ENCODE measurements at regions not wholly inside any gene's neighbourhood (a gene's known extent, or its start where the extent isn't known, plus 50 kb on each side); places are given as distances from the start of the nearest gene placed in this dataset.

- H3K9ac ChIP-seq, result no peak overlapping the region
- no peak overlapping the region for H3K4me3 ChIP-seq
- H3K27ac ChIP-seq, result no peak overlapping the region
- TF ChIP-seq Cebpa-rat (IDR thresholded peaks at IDR 0.05), result no peak
- H3K4me2 ChIP-seq, result no peak overlapping the region
- no peaks in the 10 kb centered on the region for H3K9me3 ChIP-seq (replicated peaks in 1 of 11)
- no peaks in the 10 kb centered on the region for H3K4me1 ChIP-seq
- no peaks in the 10 kb centered on the region for H3K36me3 ChIP-seq
- H4K20me1 ChIP-seq, result no peaks in the 10 kb centered on the region
- H3K27me3 ChIP-seq, result no peaks in the 10 kb centered on the region
These were observed 373.7 kb downstream of the ENC1 start for GRCh38 chr5:74266836-74267235.

GRCh38 chr5:74266132-74266531 lies 374.4 kb downstream of the ENC1 start:
- no peak for TF ChIP-seq Cebpa-rat (IDR thresholded peaks at IDR 0.05)

GRCh38 chr5:74262544-74263207 lies 377.9 kb downstream of the ENC1 start:
- Histone ChIP-seq H3K4me2 (no peak overlapping the region), H3K9ac (no peak overlapping the region), H3K36me3 (no peaks in the 10 kb centered on the region), H4K20me1 (no peaks in the 10 kb centered on the region), H3K9me3 (replicated peaks in 1 of 11) (no peaks in the 10 kb centered on the region), H3K27me3 (no peaks in the 10 kb centered on the region), H3K4me1 (peaks cover 0 to 10% (median 0%) of the 10 kb centered on the region in 10 experiments; a peak in 4 of 20 replicates), H3K4me3 (no peak overlapping the region), H3K27ac (no peak overlapping the region)
- no peak for TF ChIP-seq Cebpa-rat (IDR thresholded peaks at IDR 0.05)

More at GRCh38 chr5:74266132-74266531, 374.4 kb downstream of the ENC1 start:
- H3K4me2 ChIP-seq, result no peak overlapping the region
- no peak overlapping the region for H3K9ac ChIP-seq
- H3K4me3 ChIP-seq, result no peak overlapping the region
- H3K27me3 ChIP-seq, result no peaks in the 10 kb centered on the region
- no peak overlapping the region for H3K27ac ChIP-seq
- H4K20me1 ChIP-seq, result no peaks in the 10 kb centered on the region
- no peaks in the 10 kb centered on the region for H3K9me3 ChIP-seq (replicated peaks in 1 of 11)
- H3K36me3 ChIP-seq, result no peaks in the 10 kb centered on the region
- peaks cover 0 to 6% (median 0%) of the 10 kb centered on the region in 10 experiments; a peak in 4 of 20 replicates for H3K4me1 ChIP-seq

- no peak for TF ChIP-seq Cebpa-rat (IDR thresholded peaks at IDR 0.05)
- no peaks in the 10 kb centered on the region for H3K9me3 ChIP-seq (replicated peaks in 1 of 11)
- H3K27ac ChIP-seq, result no peak overlapping the region
- peaks cover 0 to 10% (median 0%) of the 10 kb centered on the region in 10 experiments; a peak in 4 of 20 replicates for H3K4me1 ChIP-seq
- H3K27me3 ChIP-seq, result no peaks in the 10 kb centered on the region
- H3K9ac ChIP-seq, result no peak overlapping the region
- no peak overlapping the region for H3K4me3 ChIP-seq
- H3K36me3 ChIP-seq, result no peaks in the 10 kb centered on the region
- H3K4me2 ChIP-seq, result no peak overlapping the region
- H4K20me1 ChIP-seq, result no peaks in the 10 kb centered on the region
These were observed 378.7 kb downstream of the ENC1 start for GRCh38 chr5:74261866-74262265.

- TF ChIP-seq Cebpa-rat (IDR thresholded peaks at IDR 0.05), result no peak
- Histone ChIP-seq H3K36me3 (no peaks in the 10 kb centered on the region), H4K20me1 (no peaks in the 10 kb centered on the region), H3K9me3 (replicated peaks in 1 of 11) (no peaks in the 10 kb centered on the region), H3K4me1 (peaks cover 0 to 10% (median 0%) of the 10 kb centered on the region in 10 experiments; a peak in 4 of 20 replicates), H3K27me3 (no peaks in the 10 kb centered on the region), H3K9ac (no peak overlapping the region), H3K4me2 (peak overlapping the region in 2 of 11 experiments; percentile 23 to 47; a peak in 3 of 22 replicates), H3K27ac (no peak overlapping the region), H3K4me3 (no peak overlapping the region)
These were observed 379.1 kb downstream of the ENC1 start for GRCh38 chr5:74261421-74261820.

- no peak overlapping the region for H3K27ac ChIP-seq
- no peaks in the 10 kb centered on the region for H4K20me1 ChIP-seq
- no peaks in the 10 kb centered on the region for H3K27me3 ChIP-seq
- H3K36me3 ChIP-seq, result no peaks in the 10 kb centered on the region
- H3K9me3 ChIP-seq (replicated peaks in 1 of 11), result no peaks in the 10 kb centered on the region
- no peak for TF ChIP-seq Cebpa-rat (IDR thresholded peaks at IDR 0.05)
- no peak overlapping the region for H3K4me3 ChIP-seq
- H3K4me1 ChIP-seq, result peaks cover 0 to 10% (median 0%) of the 10 kb centered on the region in 10 experiments; a peak in 4 of 20 replicates
- no peak overlapping the region for H3K9ac ChIP-seq
- no peak overlapping the region for H3K4me2 ChIP-seq
These were observed 381.0 kb downstream of the ENC1 start for GRCh38 chr5:74259572-74259971.

GRCh38 chr5:74258314-74258665 lies 382.2 kb downstream of the ENC1 start:
- H3K4me1 ChIP-seq, result peaks cover 0 to 10% (median 0%) of the 10 kb centered on the region in 10 experiments; a peak in 4 of 20 replicates
- H3K27me3 ChIP-seq, result no peaks in the 10 kb centered on the region
- H3K27ac ChIP-seq, result no peak overlapping the region
- H4K20me1 ChIP-seq, result no peaks in the 10 kb centered on the region
- H3K4me2 ChIP-seq, result no peak overlapping the region
- H3K9ac ChIP-seq, result no peak overlapping the region
- H3K9me3 ChIP-seq (replicated peaks in 1 of 11), result no peaks in the 10 kb centered on the region
- no peak overlapping the region for H3K4me3 ChIP-seq
- H3K36me3 ChIP-seq, result no peaks in the 10 kb centered on the region
- TF ChIP-seq Cebpa-rat (IDR thresholded peaks at IDR 0.05), result no peak

- Histone ChIP-seq H4K20me1 (no peaks in the 10 kb centered on the region), H3K9ac (no peak overlapping the region), H3K9me3 (replicated peaks in 1 of 11) (no peaks in the 10 kb centered on the region), H3K4me1 (peaks cover 0 to 10% (median 0%) of the 10 kb centered on the region in 10 experiments; a peak in 4 of 20 replicates), H3K4me3 (no peak overlapping the region), H3K36me3 (no peaks in the 10 kb centered on the region), H3K27ac (no peak overlapping the region), H3K4me2 (no peak overlapping the region), H3K27me3 (no peaks in the 10 kb centered on the region)
- no peak for TF ChIP-seq Cebpa-rat (IDR thresholded peaks at IDR 0.05)
These were observed 382.7 kb downstream of the ENC1 start for GRCh38 chr5:74257645-74258313.

GRCh38 chr5:74257060-74257527 lies 383.4 kb downstream of the ENC1 start:
- no peaks in the 10 kb centered on the region for H3K27me3 ChIP-seq
- H3K36me3 ChIP-seq, result no peaks in the 10 kb centered on the region
- TF ChIP-seq Cebpa-rat (IDR thresholded peaks at IDR 0.05), result no peak
- peak overlapping the region in 1 of 11 experiments; percentile 25; a peak in 1 of 22 replicates for H3K4me2 ChIP-seq
- no peak overlapping the region for H3K9ac ChIP-seq
- no peak overlapping the region for H3K27ac ChIP-seq
- no peaks in the 10 kb centered on the region for H4K20me1 ChIP-seq
- no peaks in the 10 kb centered on the region for H3K9me3 ChIP-seq (replicated peaks in 1 of 11)
- no peak overlapping the region for H3K4me3 ChIP-seq
- H3K4me1 ChIP-seq, result peaks cover 0 to 10% (median 0%) of the 10 kb centered on the region in 10 experiments; a peak in 4 of 20 replicates
